Esophagus squamous epithelium (tissue), 5 donors: ENCODE measurements at regions not wholly inside any gene's neighbourhood (a gene's known extent, or its start where the extent isn't known, plus 50 kb on each side); places are given as distances from the start of the nearest gene placed in this dataset.

Source experiments
- DNase-seq: peaks from one replicate; lab custom pipeline; 2025; lab: John Stamatoyannopoulos, UW
- H3K27ac ChIP-seq, 4 donors: fragments of 200-600 bp; sonication (generic); one replicate each; pipeline ENCODE4 v1.5.1; 2016 to 2019; ENCODE audit warnings: mild to moderate bottlenecking in 1 of 4
- H3K27me3 ChIP-seq, 4 donors: fragments of 200-600 bp; sonication (generic); 1 replicate in 3 of 4; 2 replicates in 1 of 4; pipeline versions ENCODE4 v1.5.1 to v1.6.0; 2017 to 2021; ENCODE audit warnings: antibody characterized with exemption in 1 of 4
- H3K36me3 ChIP-seq, 3 donors: fragments of 200-600 bp; sonication (generic); one replicate each; pipeline ENCODE4 v1.5.1; 2016 to 2019
- H3K4me1 ChIP-seq, 3 donors: fragments of 200-600 bp; sonication (generic); one replicate each; pipeline ENCODE4 v1.5.1; 2017 to 2019
- H3K4me3 ChIP-seq, 4 donors: fragments of 200-600 bp; sonication (generic); 1 replicate in 3 of 4; 2 replicates in 1 of 4; pipeline ENCODE4 v1.5.1; 2016 to 2019; ENCODE audit warnings: mild to moderate bottlenecking in 2 of 4, moderate library complexity in 1 of 4
- H3K9me3 ChIP-seq, 3 donors: fragments of 200-600 bp; sonication (generic); one replicate each; pipeline ENCODE4 v1.5.1; 2016 to 2019
- POLR2A ChIP-seq, 4 donors: fragments of 450-650 bp; IDR thresholded peaks; one replicate each; pipeline ENCODE4 v1.6.1; 2017; ENCODE audit warnings: antibody characterized with exemption in 4 of 4, mild to moderate bottlenecking in 4 of 4, moderate library complexity in 3 of 4
- WGBS, 2 donors: methylation state at CpG; one replicate each; pipeline ENCODE4 v1.1.5; 2018; 5-methylcytosine and 5-hydroxymethylcytosine counted together
- intact Hi-C: fragments of 100-400 bp; cut with DNase I; formaldehyde crosslinking; loops from one replicate; pipeline ENCODE4 v1.15.0; 2022
- TF ChIP-seq, protein P1 (sequence below), 6 experiments: fragments of 450-650 bp in 4 of 6; fragments of 200-600 bp in 2 of 6; sonication (generic) in 2 of 6; IDR thresholded peaks; one replicate each; pipeline ENCODE4 v1.5.1; 2016 to 2019; ENCODE audit warnings: antibody characterized with exemption in 6 of 6, mild to moderate bottlenecking in 4 of 6, moderate library complexity in 4 of 6
- donor health status: DM: yes; HTN: yes; CAD: no.

DNA sequence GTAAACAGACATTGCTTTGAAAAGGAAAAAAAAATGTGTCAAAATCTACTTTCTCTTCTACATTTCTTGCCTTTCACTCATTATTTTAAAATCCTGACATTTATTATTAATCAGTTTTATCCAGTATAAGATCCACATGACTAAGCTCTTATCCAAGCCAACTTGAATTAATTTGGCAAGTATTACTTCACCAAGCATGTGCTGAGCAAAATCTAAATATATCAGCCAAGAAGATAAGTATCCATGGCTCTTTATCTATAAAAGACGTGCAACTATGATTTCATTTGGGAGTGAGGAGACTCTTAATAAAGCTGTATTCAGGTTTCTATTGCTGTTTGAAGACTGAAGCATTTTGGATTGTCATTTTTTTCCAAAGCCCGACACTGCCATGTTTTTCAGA is 221.3 kb downstream of the TRIM36 start:
- Histone ChIP-seq H3K9me3 (no peaks in the 10 kb centered on the region), H3K4me3 (no peak overlapping the region), H3K36me3 (no peaks in the 10 kb centered on the region), H3K27ac (no peak overlapping the region), H3K27me3 (no peaks in the 10 kb centered on the region), H3K4me1 (no peaks in the 10 kb centered on the region)
- DNase-seq: no peak
- 54 to 65% methylated on average over 2 of the region's 2 CpGs for WGBS, 2 donors
- intact Hi-C loops: no loop called here
- TF ChIP-seq, protein P1, sequence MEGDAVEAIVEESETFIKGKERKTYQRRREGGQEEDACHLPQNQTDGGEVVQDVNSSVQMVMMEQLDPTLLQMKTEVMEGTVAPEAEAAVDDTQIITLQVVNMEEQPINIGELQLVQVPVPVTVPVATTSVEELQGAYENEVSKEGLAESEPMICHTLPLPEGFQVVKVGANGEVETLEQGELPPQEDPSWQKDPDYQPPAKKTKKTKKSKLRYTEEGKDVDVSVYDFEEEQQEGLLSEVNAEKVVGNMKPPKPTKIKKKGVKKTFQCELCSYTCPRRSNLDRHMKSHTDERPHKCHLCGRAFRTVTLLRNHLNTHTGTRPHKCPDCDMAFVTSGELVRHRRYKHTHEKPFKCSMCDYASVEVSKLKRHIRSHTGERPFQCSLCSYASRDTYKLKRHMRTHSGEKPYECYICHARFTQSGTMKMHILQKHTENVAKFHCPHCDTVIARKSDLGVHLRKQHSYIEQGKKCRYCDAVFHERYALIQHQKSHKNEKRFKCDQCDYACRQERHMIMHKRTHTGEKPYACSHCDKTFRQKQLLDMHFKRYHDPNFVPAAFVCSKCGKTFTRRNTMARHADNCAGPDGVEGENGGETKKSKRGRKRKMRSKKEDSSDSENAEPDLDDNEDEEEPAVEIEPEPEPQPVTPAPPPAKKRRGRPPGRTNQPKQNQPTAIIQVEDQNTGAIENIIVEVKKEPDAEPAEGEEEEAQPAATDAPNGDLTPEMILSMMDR (IDR thresholded peaks at IDR 0.05): no peak
- no peak for TF ChIP-seq POLR2A (IDR thresholded peaks at IDR 0.05)

DNA sequence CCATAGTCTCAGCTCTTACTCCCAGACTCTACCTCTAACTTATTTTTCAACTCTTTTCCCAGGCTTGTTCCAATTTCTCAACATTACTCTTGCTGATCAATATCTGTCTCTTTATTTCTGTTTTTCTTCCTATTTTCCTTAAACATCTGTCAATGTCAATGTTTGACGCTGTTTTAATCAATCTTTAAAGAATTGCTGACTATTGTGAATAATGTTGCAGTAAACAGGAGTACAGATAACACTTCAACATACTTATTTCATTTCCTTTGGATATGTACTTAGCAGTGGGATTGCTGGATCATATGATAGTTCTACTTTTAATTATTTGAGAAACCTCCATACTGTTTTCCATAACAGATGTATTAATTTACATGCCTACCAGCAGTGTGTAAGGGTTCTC is 229.0 kb downstream of the TRIM36 start:
- no peaks in the 10 kb centered on the region for H3K4me1 ChIP-seq
- no peak overlapping the region for H3K27ac ChIP-seq
- H3K36me3 ChIP-seq: no peaks in the 10 kb centered on the region
- 59 to 65% methylated on average over 1 of the region's 1 CpG for WGBS, 2 donors
- H3K9me3 ChIP-seq: peaks cover 0 to 9% (median 8%) of the 10 kb centered on the region in 3 donors
- no peaks in the 10 kb centered on the region for H3K27me3 ChIP-seq
- DNase-seq: no peak
- intact Hi-C loops: no loop called here
- no peak overlapping the region for H3K4me3 ChIP-seq
- no peak for TF ChIP-seq POLR2A (IDR thresholded peaks at IDR 0.05)
- TF ChIP-seq, protein P1 (IDR thresholded peaks at IDR 0.05): no peak

DNA sequence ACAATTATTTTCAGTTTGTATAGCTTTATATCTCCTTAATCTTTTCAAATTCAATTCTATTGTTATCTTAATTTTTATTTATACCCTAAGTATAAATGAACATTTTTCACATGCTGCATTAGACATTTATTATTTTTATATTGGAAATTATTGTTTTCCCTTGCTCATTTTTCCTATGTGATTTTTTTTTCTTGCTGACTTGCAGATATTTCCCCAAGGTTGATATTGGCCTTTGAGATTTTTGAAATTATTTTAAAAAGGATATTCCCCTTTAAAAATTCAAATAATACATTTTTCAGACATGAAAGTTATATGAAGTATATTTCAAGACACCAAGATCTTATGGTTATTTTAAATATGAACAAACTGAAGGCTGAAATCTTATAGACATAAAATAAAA is 234.2 kb downstream of the TRIM36 start:
- Histone ChIP-seq H3K4me3 (no peak overlapping the region), H3K9me3 (peaks cover 0 to 9% (median 8%) of the 10 kb centered on the region in 3 donors), H3K27ac (no peak overlapping the region), H3K36me3 (no peaks in the 10 kb centered on the region), H3K27me3 (no peaks in the 10 kb centered on the region), H3K4me1 (no peaks in the 10 kb centered on the region)
- intact Hi-C loops: no loop called here
- TF ChIP-seq, protein P1 (IDR thresholded peaks at IDR 0.05): no peak
- TF ChIP-seq POLR2A (IDR thresholded peaks at IDR 0.05): no peak
- DNase-seq: no peak

DNA sequence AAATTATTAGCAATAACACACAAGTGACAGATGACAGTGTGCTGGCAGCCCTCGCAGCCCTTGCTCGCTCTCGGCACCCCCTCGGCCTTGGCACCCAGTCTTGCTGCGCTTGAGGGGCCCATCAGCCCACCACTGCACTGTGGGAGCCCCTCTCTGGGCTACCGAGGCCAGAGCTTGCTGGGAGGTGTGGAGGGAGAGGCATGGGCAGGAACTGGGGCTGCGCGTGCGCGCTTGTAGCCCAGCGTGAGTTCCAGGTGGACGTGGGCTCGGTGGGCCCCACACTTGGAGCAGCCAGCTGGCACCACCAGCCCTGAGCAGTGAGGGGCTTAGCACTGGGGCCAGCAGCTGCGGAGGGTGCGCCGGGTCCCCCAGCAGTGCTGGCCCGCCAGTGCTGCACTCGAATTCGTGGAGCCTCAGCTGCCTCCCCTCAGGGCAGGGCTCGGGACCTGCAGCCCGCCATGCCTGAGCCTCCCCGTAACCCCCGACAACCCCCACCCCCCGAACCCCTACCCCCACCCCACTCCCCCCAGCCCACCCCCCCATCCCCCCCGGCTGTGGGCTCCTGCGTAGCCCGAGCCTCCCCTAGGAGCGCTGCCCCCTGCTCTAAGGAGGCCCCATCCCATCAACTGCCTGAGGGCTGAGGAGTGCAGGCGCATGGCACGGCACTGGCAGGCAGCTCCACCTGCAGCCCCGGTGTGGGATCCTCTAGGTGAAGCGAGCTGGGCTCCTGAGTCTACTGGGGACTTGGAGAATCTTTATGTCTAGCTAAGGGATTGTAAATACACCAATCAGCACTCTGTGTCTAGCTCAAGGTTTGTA is 240.9 kb downstream of the TRIM36 start:
- TF ChIP-seq POLR2A (IDR thresholded peaks at IDR 0.05): no peak
- TF ChIP-seq, protein P1 (IDR thresholded peaks at IDR 0.05): no peak
- Histone ChIP-seq H3K27me3 (no peaks in the 10 kb centered on the region), H3K36me3 (no peaks in the 10 kb centered on the region), H3K9me3 (no peaks in the 10 kb centered on the region), H3K27ac (no peak overlapping the region), H3K4me1 (no peaks in the 10 kb centered on the region), H3K4me3 (no peak overlapping the region)
- 82 to 84% methylated on average over 13 to 15 of the region's 32 CpGs for WGBS, 2 donors
- DNase-seq: no peak
- intact Hi-C loops: no loop called here

DNA sequence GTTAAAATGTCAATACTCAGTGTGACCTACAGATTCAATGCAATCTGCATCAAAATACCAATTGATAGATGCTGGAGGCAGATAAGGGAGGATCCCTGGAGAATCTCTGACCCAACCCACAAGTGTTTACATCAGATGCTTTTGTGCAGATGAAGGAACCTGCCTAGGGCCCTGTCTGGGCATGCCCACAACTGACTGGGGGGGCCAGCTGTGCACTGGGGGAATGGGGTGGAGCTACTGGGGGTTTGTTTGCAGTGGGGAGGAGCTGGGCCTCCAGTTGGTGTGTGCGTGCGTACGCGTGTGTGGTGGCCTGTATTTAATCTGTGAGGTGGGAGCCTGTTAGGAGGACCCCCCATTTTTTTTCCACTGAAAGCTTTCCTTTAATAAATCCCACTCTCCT is 244.9 kb downstream of the TRIM36 start:
- no peaks in the 10 kb centered on the region for H3K36me3 ChIP-seq
- H3K4me1 ChIP-seq: no peaks in the 10 kb centered on the region
- no peak for TF ChIP-seq POLR2A (IDR thresholded peaks at IDR 0.05)
- H3K27me3 ChIP-seq: no peaks in the 10 kb centered on the region
- H3K9me3 ChIP-seq: no peaks in the 10 kb centered on the region
- no peak overlapping the region for H3K27ac ChIP-seq
- no peak for DNase-seq
- intact Hi-C loops: no loop called here
- no peak overlapping the region for H3K4me3 ChIP-seq
- WGBS, 2 donors: 100% methylated on average over 4 of the region's 4 CpGs; no CpG with 5 or more reads in 1 of the 2 donors
